ENCODE measurements at regions not wholly inside any gene's neighbourhood (a gene's known extent, or its start where the extent isn't known, plus 50 kb on each side); places are given as distances from the start of the nearest gene placed in this dataset.

- DNase-seq, result no peak
Observed at GRCh38 chr2:129710670-129711495, 268.6 kb upstream of the RAB6C start.

GRCh38 chr2:129711816-129712675 is 267.4 kb upstream of the RAB6C start:
- DNase-seq, result no peak

- DNase-seq, result no peak
Observed at GRCh38 chr2:129712676-129712985, 266.8 kb upstream of the RAB6C start.

GRCh38 chr2:129713337-129713736 is 266.1 kb upstream of the RAB6C start:
- no peak for DNase-seq

- DNase-seq, result no peak
Observed at GRCh38 chr2:129716781-129717559, 262.5 kb upstream of the RAB6C start.

GRCh38 chr2:129717560-129718130 is 261.8 kb upstream of the RAB6C start:
- DNase-seq, result peak; percentile 65

- no peak for DNase-seq
Observed at GRCh38 chr2:129719335-129719734, 260.1 kb upstream of the RAB6C start.

- DNase-seq, result no peak
Observed at GRCh38 chr2:129720360-129720759, 259.1 kb upstream of the RAB6C start.

GRCh38 chr2:129720761-129721160 is 258.7 kb upstream of the RAB6C start:
- no peak for DNase-seq

- DNase-seq, result no peak
Observed at GRCh38 chr2:129721236-129721635, 258.2 kb upstream of the RAB6C start.

GRCh38 chr2:129721846-129722245 is 257.6 kb upstream of the RAB6C start:
- no peak for DNase-seq

- no peak for DNase-seq
Observed at GRCh38 chr2:129722306-129723019, 257.0 kb upstream of the RAB6C start.

GRCh38 chr2:129723277-129724020 is 256.0 kb upstream of the RAB6C start:
- DNase-seq, result no peak

- no peak for DNase-seq
Observed at GRCh38 chr2:129724021-129724757, 255.3 kb upstream of the RAB6C start.

GRCh38 chr2:129726216-129726615 is 253.2 kb upstream of the RAB6C start:
- DNase-seq, result no peak

GRCh38 chr2:129727286-129727685 is 252.2 kb upstream of the RAB6C start:
- DNase-seq, result no peak

- DNase-seq, result no peak
Observed at GRCh38 chr2:129728035-129728972, 251.2 kb upstream of the RAB6C start.

GRCh38 chr2:129729011-129729410 is 250.5 kb upstream of the RAB6C start:
- no peak for DNase-seq

- no peak for DNase-seq
Observed at GRCh38 chr2:129729646-129730045, 249.8 kb upstream of the RAB6C start.

GRCh38 chr2:129730979-129731378 is 248.5 kb upstream of the RAB6C start:
- peak; percentile 77 for DNase-seq

Data from DMS79 (cell line).